Type B pancreatic cell (in vitro differentiated cells): ENCODE measurements at regions not wholly inside any gene's neighbourhood (a gene's known extent, or its start where the extent isn't known, plus 50 kb on each side); places are given as distances from the start of the nearest gene placed in this dataset.

Experiments used
- DNase-seq: peaks from one replicate; pipeline ENCODE4 v3.0.0; 2021; ENCODE audit warnings: mixed read lengths; ENCODE audit not compliant: unreplicated experiment; ENCODE audit errors: extremely low spot score
- H3K27ac Mint-ChIP-seq: 2 replicates; pipeline ENCODE4 v1.8.0; 2021; ENCODE audit warnings: mild to moderate bottlenecking, mixed read lengths
- H3K27me3 Mint-ChIP-seq: 2 replicates; pipeline ENCODE4 v1.8.0; 2021; ENCODE audit warnings: mixed read lengths
- H3K36me3 Mint-ChIP-seq: 2 replicates; pipeline ENCODE4 v1.8.0; 2021; ENCODE audit warnings: mixed read lengths
- H3K4me1 Mint-ChIP-seq: one replicate; pipeline ENCODE4 v1.8.0; 2021; ENCODE audit warnings: mixed read lengths; ENCODE audit not compliant: unreplicated experiment
- H3K4me3 Mint-ChIP-seq: 2 replicates; pipeline ENCODE4 v1.8.0; 2021; ENCODE audit warnings: mild to moderate bottlenecking, mixed read lengths
- H3K9me3 Mint-ChIP-seq: 2 replicates; pipeline ENCODE4 v1.8.0; 2021; ENCODE audit warnings: mixed read lengths
- TF ChIP-seq, protein P1 (sequence below): fragments of 200-600 bp; sonication (generic); conservative IDR thresholded peaks from 2 replicates; pipeline ENCODE4 v1.5.0; 2021; ENCODE audit warnings: antibody characterized with exemption, mild to moderate bottlenecking

DNA sequence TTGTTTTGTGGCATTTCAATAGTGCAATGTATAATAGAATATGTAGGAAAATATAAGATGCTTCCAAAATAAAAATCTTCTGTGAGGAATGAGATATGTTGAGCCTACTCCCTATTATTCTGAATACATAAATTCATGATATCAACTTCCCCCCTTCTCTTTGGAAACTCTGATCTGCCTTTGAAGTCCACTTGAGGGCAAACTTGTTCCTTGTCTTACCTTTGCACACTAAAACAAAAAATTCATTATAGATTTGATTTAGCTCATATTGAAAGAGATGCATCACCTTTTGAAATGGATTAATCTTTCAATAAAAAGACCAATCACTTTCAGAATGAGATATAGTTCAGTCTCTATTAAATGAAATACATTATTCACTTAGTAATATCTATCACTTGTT is 580.7 kb upstream of the ADGRL4 start:
- Mint-ChIP-seq H3K36me3 (no peaks in the 10 kb centered on the region), H3K27ac (no peak overlapping the region), H3K9me3 (peaks cover 13% of the 10 kb centered on the region), H3K27me3 (no peaks in the 10 kb centered on the region), H3K4me3 (no peak overlapping the region), H3K4me1 (no peaks in the 10 kb centered on the region)
- TF ChIP-seq, protein P1, sequence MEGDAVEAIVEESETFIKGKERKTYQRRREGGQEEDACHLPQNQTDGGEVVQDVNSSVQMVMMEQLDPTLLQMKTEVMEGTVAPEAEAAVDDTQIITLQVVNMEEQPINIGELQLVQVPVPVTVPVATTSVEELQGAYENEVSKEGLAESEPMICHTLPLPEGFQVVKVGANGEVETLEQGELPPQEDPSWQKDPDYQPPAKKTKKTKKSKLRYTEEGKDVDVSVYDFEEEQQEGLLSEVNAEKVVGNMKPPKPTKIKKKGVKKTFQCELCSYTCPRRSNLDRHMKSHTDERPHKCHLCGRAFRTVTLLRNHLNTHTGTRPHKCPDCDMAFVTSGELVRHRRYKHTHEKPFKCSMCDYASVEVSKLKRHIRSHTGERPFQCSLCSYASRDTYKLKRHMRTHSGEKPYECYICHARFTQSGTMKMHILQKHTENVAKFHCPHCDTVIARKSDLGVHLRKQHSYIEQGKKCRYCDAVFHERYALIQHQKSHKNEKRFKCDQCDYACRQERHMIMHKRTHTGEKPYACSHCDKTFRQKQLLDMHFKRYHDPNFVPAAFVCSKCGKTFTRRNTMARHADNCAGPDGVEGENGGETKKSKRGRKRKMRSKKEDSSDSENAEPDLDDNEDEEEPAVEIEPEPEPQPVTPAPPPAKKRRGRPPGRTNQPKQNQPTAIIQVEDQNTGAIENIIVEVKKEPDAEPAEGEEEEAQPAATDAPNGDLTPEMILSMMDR = no peak
- DNase-seq = no peak

DNA sequence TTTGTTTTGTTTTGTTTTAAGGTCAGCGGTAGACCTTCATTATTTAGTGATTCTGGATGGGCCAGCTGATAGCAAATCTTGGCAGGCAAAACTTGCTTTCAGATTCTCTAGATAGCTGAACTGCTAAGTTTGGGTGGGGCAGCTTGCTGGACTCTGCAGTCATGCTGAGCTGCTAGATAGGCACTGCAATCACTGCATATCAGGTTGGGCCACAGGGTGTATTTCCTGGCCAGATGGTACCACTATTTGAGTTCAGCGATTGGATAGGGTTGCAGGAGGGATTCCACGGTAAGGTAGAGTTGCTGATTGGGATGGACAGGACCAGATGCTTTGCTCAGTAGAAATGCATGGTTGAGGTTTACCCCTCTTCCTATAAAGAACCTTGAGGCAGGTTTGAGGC is 579.3 kb upstream of the ADGRL4 start:
- TF ChIP-seq, protein P1 = no peak
- Mint-ChIP-seq H3K4me3 (no peak overlapping the region), H3K27ac (no peak overlapping the region), H3K4me1 (no peaks in the 10 kb centered on the region), H3K9me3 (peaks cover 13% of the 10 kb centered on the region), H3K36me3 (no peaks in the 10 kb centered on the region), H3K27me3 (no peaks in the 10 kb centered on the region)
- no peak for DNase-seq

DNA sequence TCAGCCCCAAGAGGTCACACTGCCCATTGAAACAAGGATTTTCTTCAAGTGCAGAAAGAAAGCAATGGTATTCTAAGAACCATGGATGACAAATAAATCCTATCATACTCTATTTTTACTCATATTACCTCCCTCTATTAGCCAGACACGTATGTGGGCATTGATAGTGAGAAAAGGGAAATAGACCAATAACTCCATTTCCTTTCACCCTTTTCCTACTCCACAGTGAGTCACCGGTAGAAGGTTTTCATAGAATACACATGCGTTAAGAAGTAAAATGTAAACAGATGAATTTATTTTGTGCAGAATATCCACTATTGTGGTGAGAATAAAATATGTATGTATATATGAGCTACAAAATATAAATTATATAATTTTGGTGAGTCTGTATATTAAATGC is 568.9 kb upstream of the ADGRL4 start:
- H3K27ac Mint-ChIP-seq = no peak overlapping the region
- no peak for DNase-seq
- H3K4me1 Mint-ChIP-seq = no peaks in the 10 kb centered on the region
- H3K36me3 Mint-ChIP-seq = no peaks in the 10 kb centered on the region
- TF ChIP-seq, protein P1 = no peak
- H3K4me3 Mint-ChIP-seq = no peak overlapping the region
- H3K9me3 Mint-ChIP-seq = no peaks in the 10 kb centered on the region
- no peaks in the 10 kb centered on the region for H3K27me3 Mint-ChIP-seq

DNA sequence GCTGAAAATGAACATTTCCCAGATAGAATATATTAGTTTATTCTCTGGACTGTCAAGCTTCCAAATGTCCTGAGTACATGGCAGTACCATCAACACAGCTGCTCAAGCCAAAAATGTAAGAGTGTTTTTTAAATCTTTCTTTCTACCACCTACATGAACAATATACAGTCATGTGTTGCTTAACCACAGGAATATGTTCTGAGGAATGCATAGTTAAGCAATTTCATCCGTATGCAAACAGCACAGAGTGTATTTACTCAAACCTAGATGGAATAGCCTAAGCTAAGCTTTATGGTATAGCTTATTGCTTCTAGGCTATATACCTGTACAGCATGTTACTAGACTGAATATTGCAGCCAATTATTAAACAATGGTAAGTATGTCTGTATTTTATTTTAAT is 561.9 kb upstream of the ADGRL4 start:
- Mint-ChIP-seq H3K27ac (no peak overlapping the region), H3K27me3 (no peaks in the 10 kb centered on the region), H3K4me1 (no peaks in the 10 kb centered on the region)

DNA sequence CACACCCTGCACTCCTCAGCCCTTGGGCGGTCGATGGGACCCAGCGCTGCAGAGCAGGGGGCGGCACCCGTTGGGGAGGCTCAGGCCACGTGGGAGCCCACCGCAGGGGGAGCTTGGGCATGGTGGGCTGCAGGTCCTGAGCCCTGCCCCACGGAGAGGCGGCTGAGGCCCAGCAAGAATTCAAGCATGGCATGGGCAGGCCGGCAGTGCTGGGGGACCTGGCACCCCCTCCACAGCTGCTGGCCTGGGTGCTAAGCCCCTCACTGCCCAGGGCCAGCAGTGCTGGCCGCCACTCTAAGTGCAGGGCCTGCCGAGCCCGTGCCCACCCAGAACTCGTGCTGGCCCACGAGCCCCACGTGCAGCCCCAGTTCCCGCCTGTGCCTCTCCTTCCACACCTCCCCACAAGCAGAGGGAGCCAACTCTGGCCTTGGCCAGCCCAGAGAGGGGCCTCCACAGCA is 555.0 kb upstream of the ADGRL4 start:
- Mint-ChIP-seq H3K36me3 (no peaks in the 10 kb centered on the region), H3K9me3 (peaks cover 4% of the 10 kb centered on the region), H3K27ac (no peak overlapping the region), H3K4me3 (no peak overlapping the region), H3K27me3 (no peaks in the 10 kb centered on the region), H3K4me1 (no peaks in the 10 kb centered on the region)
- no peak for DNase-seq
- TF ChIP-seq, protein P1 = no peak

More for the DNA sequence above, 561.9 kb upstream of the ADGRL4 start:
- no peak overlapping the region for H3K4me3 Mint-ChIP-seq
- no peaks in the 10 kb centered on the region for H3K36me3 Mint-ChIP-seq
- H3K9me3 Mint-ChIP-seq = no peaks in the 10 kb centered on the region
- TF ChIP-seq, protein P1 = no peak
- no peak for DNase-seq

DNA sequence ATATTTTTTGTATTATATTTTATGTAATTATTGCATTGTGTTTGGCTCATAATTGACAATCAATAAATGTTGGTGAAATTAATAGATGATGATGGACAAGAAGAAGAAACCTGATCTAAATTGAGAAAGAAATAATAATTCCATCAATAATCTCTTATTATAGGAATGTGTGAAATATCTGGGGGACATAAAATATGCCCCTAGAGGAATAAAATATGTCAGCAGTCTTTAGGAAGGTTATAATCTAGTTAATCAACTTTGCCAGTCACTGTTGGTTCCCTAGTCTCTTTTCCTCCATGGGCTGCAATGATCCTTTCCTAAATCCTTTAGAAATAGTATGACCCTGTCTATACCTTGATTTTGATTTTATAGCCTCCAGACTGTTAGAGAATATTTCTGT is 549.7 kb upstream of the ADGRL4 start:
- no peaks in the 10 kb centered on the region for H3K9me3 Mint-ChIP-seq
- no peaks in the 10 kb centered on the region for H3K36me3 Mint-ChIP-seq
- H3K27me3 Mint-ChIP-seq = no peaks in the 10 kb centered on the region
- no peak overlapping the region for H3K4me3 Mint-ChIP-seq
- no peak overlapping the region for H3K27ac Mint-ChIP-seq
- TF ChIP-seq, protein P1 = peak; percentile 64
- no peaks in the 10 kb centered on the region for H3K4me1 Mint-ChIP-seq
- DNase-seq = no peak
